ENCODE measurements at regions not wholly inside any gene's neighbourhood (a gene's known extent, or its start where the extent isn't known, plus 50 kb on each side); places are given as distances from the start of the nearest gene placed in this dataset.
"Not testable (repeated sequence)": the region's sequence is repeated elsewhere in the genome, so short reads cannot be mapped to it uniquely, and the experiment has no call there.

DNA sequence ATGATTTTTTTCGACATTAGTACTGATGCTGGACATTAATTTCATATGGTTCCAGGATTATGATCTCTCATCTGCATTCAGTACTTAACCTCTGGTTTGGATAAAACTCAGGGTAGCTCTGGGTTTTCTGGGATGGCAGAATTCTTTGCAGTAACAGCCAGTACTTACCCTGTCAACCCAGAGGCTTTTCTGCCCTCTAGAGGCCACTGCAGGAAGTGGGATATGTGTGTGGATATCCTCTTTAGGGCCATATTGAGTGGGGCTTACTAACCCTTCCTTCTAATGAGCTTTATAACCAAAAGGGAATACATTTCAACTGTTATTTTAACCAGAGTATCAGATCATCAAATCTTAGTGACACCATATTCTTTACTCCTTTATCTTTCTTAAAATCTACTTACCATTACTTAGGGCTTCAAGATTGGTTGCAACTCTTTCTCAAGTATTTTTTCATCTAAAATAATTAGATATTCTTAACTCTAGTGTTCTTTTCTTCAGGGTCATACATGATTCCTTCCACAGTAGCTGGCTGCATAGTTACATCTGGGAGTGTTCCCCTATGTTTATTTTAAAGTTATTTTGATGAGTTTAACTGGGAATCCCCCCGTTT lies 488.0 kb upstream of the STXBP6 start:
- peak; percentile 45 for DNase-seq

DNA sequence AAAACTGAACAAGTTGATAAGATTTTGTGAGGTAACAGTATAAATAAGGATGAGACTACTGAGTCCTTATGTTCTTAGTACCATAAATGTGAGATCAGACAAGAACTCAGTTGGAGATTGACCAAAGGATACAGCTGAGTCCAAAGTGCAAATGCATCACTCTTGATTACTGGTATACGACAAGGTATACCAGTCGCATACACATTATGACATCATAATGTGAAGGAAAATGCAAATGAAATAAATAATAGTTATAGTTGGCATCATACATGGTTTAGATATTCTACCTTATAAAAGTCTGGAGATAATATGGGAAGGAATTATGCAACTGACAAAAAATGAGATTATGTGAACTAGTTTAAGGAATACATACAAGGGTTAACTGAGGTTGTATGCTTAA lies 476.3 kb upstream of the STXBP6 start:
- DNase-seq = no peak

DNA sequence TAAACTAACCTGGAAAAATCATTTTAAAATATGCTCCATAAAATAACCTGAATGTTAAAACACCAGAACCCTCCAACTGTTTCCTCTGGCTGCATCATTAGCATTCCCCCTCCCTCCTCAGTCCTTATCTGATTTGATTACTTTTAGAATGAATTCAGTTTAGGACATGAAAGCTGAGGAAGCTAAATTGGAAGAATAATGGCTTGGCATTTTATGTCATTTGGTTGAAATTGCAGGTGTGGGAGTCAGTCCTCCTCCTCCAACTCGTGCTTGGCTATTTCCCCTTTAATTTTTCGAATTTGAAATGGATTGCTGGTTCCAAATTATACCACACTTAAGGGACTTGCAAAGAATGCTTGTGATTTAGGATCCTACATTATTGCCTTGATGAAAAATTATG lies 473.0 kb upstream of the STXBP6 start:
- DNase-seq = no peak

DNA sequence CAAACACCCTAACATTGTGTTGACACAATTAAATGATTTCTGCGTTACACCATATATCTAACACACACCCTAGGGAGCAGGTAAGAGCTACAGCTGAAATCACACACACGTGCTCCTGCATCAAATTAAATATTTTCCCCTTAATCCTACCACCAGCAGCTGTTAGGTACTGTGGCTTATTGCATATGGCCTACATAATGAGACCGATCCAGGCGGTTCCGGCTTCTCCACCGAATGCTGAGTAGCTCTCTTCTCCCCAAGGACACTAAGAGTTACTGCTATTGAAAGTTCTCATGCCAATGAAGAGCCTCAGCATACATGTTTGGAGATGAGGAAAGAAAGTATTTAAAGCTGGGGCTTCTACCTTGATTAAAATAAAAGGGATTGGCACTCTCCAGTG lies 472.2 kb upstream of the STXBP6 start:
- no peak for DNase-seq

DNA sequence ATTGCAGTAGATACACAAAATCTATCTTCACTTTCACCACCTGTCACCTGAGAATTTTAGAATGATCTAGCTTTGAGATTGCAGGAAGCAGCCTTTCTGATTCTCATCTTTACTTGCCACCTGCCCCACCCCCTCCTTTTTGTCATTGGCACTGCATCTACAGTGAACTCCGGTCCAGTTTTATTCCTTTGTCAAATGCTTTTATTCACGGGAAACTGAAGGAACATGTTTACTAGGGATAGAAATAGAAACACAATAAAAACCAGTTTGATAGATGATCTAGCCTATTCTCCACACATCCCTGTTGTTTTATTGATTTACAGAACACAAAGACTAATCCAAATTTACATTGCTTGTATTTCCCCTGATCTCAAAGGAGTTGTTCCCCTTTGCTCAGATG lies 471.7 kb upstream of the STXBP6 start:
- DNase-seq = peak; percentile 3

DNA sequence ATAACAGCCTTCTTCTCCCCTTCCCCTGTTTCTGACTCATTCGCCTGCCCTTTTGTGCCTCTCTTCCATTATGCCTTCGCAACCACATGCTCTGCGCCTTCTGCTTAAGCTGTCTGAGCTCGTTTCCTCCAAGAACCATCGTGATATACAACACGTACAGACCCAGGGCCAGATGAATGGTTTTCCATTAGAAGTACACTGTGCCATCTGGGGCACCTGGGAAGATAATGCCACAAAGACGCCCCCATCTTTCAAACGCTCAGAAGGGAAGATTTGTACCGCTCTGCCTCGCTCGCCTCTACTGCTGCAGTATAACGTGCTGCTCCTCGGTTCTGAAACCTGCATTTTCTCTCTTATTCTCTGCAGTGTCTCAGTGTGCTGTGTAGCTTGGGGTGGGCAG lies 470.9 kb upstream of the STXBP6 start:
- DNase-seq = no peak

DNA sequence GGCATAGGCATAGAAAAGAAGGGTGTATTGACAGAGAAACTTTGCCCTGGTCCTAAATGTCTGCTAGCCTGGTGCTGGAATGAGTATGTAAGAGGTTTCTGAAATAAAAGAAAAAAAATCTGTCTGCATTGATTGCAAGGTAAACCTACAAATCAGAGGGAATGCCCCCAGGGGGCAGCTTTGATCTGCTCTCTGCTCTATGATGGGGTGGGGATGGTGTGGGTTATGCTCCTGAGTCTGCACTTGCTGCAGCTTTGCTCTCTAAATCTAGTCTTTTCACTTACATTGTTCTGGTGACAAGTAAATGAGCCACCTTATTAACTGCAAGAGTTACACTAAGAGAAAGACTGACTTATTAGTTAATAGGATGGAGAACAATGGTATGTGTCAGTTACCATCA lies 468.4 kb upstream of the STXBP6 start:
- no peak for DNase-seq

DNA sequence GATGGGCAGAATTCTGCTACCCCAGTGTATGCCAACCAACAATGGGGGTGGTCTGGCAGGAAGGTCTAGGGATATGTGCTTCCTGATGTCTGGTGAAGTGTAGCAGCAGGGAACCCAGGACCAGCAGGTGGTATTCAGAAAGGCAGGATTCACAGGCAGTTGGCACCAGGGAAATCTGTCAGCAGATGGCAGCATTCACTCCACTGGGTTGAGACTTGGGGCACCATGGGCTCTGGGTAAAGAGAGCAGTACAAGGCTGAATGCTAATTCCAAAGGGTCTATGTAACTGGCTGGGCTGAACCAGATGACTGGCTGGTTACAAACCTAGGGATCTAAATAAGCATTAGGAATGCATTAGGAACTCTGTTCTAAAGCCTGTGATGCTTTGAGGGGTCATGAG lies 466.9 kb upstream of the STXBP6 start:
- DNase-seq = peak; percentile 2

DNA sequence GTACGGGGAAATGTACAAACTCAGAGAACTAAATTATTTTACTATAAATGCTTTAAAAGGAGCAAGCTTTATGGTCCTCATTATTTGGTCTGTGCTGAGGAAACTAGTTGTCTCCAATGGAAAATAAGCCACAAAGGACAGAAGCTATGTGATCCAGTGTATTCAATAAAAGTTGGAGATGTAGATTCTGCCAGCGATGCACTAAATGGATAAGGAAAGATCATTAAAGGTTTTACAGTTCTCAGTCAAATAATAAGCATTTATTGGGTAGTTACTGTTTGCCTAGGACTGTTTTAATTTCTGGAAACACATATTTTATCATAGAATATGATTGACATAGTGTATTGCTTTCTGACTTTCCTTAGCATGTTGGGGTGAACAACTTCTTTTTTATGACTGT lies 458.9 kb upstream of the STXBP6 start:
- no peak for DNase-seq

DNA sequence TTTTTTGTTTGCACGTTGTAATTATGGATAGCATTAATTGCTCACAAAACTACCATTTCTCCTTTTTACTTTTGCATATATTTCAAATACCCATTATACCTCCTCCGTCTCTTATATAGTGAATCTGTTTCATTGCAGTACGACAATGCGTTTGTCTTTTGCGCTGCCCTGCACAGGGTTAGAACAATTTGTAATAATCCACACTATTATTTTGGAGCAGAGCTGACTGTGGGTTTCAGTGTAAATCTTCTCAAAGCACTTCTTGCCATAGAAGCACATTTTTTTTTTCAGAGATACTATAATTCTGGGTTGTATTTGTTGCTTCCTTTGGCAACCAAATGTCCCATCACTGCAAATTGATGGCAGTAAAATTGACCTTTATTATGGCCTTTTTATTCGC lies 451.8 kb upstream of the STXBP6 start:
- DNase-seq = no peak

DNA sequence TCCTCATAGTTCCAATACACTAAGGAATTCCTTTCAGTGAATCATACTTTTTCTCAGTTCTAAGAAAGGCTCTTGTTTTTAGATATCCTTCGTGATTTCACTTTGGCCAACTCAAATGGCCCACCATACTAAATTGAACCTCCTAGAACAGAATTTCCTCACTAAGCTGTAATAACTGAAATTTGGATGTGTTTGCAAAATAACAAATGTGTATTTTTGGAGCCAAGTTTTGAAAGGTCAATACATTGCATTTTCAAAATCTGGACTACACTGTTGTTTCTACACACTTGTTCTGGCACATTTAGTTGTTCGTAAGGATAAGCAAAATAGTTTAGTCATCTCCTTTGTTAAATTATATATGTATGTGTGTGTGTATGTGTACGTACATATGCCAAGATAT lies 439.0 kb upstream of the STXBP6 start:
- DNase-seq = no peak

DNA sequence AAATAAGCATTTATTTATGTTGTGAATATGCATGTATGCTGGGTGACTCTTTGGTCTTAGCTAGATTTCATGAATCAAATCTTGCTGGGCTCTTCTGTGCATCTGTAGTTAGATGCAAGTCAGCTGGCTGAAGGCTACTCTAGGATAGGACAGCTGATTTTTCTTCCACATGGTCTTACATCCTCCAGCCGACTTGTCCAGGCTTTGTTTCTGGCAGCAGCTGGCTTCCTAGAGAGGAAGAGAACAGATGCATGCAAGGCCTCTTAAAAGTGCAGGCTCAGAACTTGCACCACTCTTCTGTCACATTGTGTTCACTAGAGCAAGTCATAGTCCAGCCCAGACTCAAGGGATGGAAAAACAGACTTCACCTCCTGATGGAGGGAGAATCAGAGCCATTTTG lies 435.4 kb upstream of the STXBP6 start:
- DNase-seq = no peak

DNA sequence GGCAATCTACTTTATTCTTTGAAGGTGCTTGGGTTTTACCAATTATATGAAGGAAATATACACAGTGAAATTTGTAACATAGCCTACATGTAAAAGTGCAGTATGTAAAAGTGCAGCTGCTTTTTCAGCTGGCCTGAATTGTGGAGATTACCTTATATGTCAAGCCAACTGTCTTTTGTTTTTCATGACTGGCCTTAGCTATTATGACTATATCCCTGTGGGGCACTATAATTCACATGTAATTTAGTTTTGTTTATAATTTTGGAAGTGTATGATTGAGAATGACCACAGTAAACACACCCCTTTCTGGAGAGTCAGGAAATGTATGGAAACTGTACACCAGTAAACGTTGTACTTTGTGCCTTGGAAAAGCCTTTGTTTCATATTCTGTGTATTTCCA lies 435.0 kb upstream of the STXBP6 start:
- DNase-seq = no peak

DNA sequence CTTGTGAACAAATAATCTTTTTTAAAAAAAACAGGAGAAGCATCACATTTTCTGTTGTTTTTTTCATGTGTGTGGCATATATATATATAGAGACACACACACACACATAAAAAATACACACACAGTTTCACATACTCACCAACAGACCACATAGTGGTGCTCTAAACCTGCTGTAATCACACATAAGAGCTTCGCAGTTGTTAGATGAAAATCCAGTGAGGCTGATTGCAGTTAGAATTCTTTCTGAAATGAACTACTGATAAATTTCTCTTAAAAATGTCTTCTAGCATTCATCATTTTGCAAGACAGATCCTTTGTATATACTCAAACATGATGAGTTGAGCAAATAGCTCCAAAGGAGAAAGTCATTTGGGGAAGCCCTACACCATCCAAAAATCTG lies 434.3 kb upstream of the STXBP6 start:
- no peak for DNase-seq

DNA sequence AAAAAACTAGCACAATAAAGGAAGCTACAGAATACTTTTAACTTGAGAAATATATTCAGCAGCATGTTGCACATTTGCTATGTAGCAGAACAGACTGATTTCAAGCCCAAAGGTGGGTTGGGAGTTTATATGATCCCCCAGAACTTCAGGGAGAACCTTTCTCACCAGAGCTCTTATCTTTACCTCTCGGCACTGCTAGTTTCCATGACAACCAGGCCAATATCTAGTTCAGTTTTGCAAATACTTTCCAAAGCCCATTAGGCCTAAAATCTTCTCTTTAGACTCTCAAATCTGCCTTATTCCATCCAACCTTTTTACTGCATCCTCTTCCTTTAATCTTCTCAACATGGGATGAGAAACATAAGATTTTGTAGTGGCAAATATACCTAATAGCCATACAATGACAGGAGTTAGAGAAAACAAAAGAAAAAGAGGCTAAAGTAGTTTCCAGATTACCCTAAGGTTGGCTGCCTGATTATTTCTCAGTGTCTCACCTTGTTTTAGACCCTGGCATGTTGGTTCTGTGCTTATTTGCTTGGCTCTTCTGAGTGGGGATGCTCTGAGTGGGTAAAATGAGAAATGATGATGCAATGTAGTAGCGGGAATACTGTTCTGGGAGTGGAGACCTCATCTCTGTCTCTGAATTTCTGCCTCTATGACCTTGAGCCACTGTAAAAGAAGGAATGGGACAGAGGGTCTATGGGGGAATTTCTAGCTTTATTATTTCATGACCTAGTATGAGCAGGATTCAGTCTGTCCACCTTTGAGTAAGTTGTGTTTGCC lies 427.6 kb upstream of the STXBP6 start:
- no peak for DNase-seq

DNA sequence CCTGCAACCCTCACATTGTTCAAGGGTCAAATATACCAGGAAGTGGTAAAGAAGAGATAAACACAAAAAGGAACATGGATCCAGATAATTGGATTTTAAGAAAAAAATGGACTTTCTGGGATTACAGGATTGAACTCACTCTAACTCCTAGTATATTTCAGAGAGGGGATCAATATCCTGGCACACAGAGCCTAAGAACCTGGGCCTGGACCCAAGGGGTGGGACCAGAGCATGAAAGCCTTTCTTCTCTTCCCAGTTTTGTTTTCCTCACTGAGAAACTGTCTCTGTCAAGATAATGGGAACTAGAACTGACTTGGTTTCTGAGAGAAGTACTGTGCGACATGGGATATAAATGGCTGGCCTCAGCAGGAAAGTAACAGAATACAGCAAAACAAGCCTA lies 422.8 kb upstream of the STXBP6 start:
- no peak for DNase-seq

DNA sequence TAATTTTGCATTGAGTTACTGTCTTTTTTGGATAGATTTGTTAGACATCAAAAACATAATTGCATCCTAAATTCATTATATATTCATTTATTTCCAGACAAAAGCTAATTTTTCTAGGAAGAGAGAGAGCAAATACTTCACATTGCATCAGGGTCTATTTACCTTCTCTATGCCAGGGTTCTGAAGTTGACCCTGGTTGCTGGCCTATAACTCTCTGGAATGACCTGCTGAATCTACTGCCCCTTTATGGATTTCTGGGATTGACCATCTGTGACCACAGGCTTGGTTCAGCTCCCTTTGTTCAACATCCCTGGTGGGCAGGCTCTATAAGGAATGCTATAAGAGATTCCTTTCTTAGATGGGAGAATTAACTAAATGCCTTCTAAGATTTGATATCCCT lies 414.8 kb upstream of the STXBP6 start:
- DNase-seq = no peak

DNA sequence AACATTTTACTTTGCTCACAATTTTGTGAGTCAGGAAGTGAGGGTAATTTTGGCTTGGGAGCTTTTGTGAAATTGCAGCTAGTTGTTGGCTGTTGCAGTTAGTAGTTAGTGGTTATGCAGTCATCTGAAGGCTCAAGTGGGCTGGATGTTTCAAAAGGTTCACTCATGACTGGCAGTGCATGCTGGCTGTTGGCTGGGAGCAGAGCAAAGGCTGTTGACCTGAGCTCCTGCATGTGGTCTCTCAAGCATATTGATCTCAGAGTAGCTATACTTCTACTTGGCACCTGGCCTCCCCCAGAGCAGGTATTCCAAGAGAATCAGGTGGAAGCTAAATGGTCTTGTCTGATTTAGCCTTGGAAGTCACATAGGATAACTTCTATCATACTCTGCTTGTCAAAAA lies 414.1 kb upstream of the STXBP6 start:
- DNase-seq = no peak

DNA sequence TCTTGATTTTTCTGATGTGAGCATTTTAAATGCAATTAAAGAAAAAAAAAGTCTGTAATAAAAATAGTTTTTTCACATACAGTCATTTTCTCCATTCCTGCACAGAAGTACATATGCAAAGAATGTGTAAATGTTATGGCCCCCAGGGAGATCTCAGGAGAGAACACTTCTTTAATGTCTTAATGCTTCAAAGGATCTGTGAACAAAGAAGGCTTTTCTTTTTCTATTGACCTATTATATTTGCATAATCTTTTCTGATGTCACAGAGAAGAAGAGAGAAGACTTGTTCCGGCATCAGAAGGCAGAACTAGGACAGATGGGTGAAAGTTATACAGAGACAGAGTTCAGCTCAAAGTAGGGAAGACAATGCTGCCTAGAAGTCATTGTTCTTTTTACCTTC lies 413.5 kb upstream of the STXBP6 start:
- no peak for DNase-seq

DNA sequence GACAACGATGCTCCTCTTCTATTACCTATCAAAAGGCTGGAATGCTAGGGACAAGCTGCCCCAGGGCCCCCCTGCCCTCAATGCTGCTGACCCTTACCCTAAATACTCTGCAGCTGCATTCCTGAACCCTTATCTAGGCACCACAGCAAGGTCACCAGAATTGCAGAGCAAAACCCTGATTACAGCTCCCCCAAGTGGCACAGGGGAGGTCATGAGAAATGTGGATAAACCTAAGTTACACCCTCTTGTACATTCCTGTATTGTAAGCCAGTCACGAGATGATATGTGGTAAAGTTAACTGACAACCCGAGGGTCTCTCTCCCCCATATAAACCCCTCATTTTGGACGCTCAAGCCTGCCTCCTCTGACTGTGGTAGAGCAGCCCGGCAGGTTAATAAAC lies 411.8 kb upstream of the STXBP6 start:
- DNase-seq = no peak

DNA sequence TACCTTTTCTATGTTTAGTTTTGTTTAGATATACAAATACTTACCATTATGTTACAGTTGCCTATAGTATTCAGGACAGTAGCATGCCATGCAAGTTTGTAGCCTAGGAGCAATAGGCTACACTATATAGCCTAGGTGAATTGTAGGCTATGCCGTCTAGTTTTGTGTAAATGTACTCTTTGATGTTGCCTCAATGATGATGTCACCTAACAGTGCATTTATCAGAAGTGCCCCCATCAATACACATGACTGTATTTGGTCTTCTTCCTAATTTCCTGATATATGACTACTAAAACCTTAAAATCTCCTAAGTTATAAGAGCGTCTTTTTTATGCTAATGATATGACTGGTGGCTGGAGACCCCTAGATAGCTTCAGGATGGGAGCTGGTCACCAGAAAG lies 394.4 kb upstream of the STXBP6 start:
- DNase-seq = no peak

DNA sequence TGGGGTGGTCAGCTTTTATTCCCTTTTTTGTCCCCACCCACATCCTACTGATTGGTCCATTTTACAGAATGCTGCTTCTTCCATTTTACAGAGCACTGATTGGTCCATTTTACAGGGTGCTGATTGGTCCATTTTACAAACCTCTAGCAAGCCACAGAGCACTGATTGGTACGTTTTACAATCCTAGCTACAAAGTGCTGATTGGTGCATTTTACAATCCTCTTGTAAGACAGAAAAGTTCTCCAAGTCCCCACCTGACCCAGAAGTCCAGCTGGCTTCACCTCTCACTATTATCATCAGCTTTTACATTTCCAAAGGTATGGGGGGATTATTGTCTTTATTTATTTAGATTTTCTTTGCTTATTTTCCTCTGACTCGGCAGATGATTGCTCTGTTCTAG lies 390.4 kb upstream of the STXBP6 start:
- not testable (repeated sequence) for DNase-seq

DNA sequence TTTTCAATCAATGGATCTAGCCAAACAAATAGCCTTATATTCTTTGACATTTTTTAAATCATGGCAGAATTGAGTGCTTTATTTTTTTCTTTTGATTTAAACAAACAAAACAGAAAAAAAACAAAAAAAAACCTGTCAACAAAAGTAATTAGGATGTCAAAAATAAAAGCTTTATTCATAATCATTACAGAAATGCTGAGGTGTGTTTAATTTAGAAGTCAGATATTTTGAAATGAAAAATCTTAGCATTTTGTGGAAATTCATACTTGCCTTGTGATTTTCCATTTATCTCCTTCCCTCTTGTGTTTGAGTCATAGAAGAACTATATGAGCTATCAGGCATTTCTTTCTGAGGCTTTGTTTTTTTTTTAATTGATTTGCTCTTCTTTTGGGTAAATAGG lies 387.0 kb upstream of the STXBP6 start:
- no peak for DNase-seq

DNA sequence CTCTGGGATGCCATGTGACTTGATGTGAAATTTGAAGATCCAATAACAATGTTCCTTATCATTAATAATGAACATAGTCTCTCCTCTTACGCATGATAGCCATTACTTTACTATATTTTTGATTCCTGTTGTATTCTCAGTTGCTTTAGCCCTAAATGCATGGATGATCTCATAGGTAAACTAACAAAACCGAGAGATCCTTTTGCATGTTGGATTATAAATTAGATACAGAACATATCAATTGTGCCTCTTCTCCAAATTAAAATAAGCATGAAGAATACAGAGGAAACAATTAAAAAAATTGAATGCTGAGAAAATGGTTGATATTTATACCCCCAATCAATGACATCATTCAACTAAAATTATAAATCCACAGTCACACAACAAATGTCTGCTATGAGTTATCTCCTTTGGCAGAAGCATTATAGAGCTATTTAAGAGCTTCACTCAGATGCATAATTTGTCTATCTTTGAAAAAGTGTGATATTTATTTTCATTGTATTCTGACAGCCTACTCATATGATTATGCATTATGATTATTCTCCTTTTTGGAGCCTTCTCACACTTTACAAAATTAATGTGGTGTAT lies 386.4 kb upstream of the STXBP6 start:
- no peak for DNase-seq
